ENCODE measurements at regions not wholly inside any gene's neighbourhood (a gene's known extent, or its start where the extent isn't known, plus 50 kb on each side); places are given as distances from the start of the nearest gene placed in this dataset.

DNA sequence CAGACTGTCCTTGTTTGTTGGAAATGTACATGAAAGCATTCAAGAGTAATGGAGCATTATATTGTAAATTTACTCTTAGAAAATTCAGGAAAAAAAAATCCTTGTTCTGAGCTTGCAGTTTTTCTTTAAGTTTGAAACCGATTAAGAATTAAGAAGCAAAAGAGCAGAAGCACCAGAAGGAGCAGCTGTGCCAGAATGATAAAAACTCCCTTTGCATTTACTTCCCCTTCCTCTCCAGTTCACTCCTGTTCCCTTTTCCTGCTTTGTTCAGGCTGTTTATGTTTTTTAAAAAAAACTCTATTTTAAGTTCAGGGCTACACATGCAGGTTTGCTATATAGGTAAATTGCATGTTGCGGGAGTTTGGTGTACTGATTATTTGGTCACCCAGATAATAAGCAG is 90.3 kb downstream of the ATOH1 start:
- TF ChIP-seq CTCF (IDR thresholded peaks at IDR 0.05; ENCODE audit: low read length) (no peak), EZH2 (IDR thresholded peaks at IDR 0.05; ENCODE audit: borderline replicate concordance, low read length) (no peak)

Data from OCI-LY1 (cell line).